GM18505 (cell line): ENCODE measurements at regions not wholly inside any gene's neighbourhood (a gene's known extent, or its start where the extent isn't known, plus 50 kb on each side); places are given as distances from the start of the nearest gene placed in this dataset.
"Not testable (repeated sequence)": the region's sequence is repeated elsewhere in the genome, so short reads cannot be mapped to it uniquely, and the experiment has no call there.

Experiments used
- ATAC-seq: cut with Tn5 transposase; IDR thresholded peaks from one replicate; pipeline ENCODE4 v1.9.1; 2021; ENCODE audit not compliant: unreplicated experiment
- POLR2A ChIP-seq: IDR thresholded peaks from 4 replicates; pipeline ENCODE4 v1.6.1; 2011; ENCODE audit warnings: borderline replicate concordance; ENCODE audit not compliant: insufficient read depth, insufficient read length; ENCODE audit errors: extremely low read depth

DNA sequence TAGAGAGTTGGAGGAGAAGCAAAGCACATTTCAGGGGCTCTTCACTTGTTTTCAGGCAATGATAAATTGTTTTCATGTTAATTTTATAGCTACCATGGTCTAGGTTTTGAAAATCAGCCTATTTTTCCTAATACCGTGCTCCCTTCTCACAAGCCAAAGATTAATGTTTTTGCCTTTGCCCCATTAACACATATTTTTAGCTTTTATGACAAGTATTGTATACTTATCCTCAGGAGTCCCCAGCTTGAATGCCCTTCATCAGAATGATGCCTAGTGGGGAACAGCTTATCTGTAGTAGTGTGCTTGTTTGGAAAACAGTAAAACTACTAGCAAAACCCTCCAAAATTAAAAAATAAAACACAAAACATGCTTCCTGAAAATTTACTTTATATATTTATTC, 194.0 kb downstream of the LNPK start:
- TF ChIP-seq POLR2A, result no peak
- no peak for ATAC-seq

DNA sequence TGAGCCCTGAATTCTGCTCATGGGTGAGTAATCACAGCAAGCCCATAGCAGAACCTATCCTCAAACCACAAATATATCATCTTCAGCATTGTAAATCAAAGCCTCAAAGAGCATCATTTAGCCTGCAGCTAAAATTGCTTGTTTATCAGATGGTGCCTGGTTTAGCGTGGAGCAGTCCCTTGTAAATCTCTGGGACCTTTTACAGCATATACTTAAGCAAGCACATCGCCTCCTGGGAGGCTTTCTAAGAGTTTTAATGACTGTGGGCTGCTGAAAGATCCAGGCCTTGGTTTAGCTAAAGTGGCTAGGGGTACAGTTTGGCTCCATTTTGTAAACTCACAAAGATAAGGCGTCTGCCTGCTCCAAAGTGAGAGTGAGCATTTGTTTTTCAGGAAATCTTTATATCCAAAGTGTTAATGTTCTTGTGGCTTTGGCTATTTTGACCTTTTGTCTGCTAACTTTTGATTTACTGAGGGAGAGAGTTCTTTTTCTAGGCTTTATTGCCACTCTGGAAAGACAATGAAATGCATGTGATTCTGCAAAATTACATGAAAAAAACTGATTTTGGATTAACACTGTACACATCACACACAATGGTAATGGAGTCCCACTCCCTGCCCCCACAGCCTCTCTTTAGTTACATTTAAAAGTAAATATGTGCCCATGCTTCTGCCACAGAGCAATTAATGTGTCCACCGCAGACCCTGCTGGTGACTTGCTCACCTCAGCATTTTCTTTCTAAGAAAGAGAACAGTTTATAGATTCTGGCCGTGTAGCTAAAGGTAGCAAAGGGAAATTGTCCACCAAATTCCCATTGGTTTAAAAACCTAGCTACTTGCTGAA, 194.8 kb downstream of the LNPK start:
- no peak for ATAC-seq
- no peak for TF ChIP-seq POLR2A

DNA sequence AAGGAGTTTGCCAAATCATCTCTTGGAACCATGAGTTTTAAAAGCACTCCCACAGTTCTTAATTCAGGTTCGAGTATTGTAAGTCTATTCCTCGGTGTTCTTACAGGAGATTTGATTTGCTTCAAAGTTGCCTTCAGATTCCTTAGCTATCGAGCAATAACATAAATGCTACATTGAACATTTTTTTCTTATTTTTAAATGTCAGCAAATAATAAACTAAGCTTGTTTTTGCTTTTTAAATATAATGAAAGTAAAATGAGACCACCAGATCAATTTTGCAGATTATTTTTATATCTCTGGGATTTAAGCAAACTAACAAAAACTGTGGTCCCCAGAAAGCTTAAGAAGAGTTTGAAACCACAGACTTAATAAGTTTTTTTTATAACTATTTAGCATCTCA, 195.5 kb downstream of the LNPK start:
- no peak for TF ChIP-seq POLR2A
- ATAC-seq, result no peak

DNA sequence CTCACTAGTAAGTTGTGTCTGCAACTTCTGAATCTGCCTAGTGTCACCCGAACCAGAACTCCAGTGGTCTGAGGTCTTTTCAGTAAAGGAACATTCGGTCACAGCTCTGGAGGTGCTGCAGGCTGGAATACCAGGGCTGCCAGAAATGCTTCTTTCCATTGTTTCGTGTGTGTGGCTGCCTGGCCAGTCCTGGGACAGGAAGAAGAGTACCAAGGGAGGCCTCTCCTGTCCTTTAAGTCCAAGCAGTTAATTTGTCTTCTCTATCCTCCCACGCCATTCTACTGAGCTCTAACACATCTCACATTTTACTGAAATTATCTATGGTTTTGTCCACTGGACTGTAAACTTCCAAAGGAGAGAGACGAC, 196.0 kb downstream of the LNPK start:
- no peak for TF ChIP-seq POLR2A
- ATAC-seq, result no peak

DNA sequence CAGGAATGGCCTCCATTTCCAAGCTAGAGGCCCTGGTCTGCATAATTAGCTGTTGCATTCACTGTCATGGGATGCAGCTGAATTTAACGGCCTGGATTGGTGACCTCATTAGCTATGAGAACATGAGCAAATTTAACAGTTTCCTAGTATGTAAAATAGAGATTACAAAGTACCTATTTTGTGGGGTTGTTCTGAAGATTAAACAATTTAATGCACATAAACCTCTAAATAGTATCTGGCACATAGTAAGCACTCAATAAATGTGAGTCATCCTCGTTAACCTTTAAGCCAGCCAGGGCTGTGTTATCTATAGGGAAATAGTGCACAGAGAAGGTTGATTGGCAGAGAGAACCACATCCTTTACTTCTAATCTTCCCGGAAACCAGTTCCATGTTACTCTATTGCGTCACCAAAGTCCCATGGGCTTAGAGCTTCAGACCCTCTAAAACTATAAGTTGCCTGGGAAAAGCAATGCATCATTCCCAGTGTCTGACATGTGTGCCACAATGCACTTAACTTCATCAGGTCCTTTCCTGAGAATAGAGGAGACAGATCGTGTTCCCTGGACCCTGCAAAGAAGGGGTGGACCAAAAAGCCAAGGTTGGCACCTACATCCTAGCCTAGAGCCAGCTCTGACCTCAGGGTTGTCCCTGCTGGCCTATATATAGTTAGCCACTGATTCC, 196.5 kb downstream of the LNPK start:
- ATAC-seq, result no peak
- no peak for TF ChIP-seq POLR2A

DNA sequence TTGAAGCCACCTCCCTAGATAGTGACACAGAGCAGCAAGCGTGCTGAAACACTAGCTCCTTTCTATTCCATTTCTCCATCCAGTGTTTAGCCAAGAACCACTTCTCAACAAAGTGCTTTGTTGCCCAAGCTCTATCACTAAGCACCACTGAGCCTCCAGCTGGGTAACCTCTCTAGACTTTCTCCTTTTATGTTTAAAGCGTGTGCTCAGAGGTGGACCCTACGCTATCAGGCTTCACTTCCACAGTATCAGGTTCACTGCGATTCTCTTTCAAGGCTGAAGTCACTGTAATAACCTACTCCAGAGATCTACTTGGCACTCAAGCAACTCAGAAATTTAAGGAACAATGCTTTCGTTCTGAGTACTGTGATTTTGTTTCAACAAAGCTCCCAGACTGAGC, 197.9 kb downstream of the LNPK start:
- ATAC-seq, result no peak
- TF ChIP-seq POLR2A, result no peak

DNA sequence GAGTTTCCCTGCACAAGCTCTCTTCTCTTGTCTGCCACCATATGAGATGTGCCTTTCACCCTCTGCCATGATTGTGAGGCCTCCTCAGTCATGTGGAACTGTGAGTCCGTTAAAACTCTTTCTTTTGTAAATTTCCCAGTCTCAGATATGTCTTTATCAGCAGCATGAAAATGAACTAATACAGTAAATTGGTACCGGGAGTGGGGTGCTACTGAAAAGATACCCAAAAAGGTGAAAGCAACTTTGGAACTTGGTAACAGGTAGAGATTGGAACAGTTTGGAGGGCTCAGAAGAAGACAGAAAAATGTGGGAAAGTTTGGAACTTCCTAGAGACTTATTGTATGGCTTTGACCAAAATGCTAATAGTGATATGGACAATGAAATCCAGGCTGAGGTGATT, 205.6 kb downstream of the LNPK start:
- not testable (repeated sequence) for ATAC-seq

DNA sequence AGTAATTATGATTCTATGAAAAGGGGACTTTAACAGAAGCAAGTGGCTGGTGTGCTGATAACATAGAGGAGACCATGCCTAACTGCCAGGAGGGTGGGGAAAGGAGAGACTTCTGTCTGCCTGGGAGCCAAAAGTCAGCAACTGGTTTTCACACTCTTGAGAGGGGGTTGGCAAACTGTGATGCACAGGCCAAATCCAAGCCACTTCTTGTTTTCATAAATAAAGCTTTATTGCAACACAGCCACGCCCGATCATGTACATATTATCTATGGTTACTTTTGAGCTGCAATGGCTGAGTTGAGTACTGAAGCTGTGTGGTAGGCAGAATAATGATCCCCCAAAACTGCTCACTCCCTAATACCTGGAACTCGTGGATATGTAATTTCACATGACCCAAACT, 208.4 kb downstream of the LNPK start:
- TF ChIP-seq POLR2A, result no peak
- ATAC-seq, result no peak

DNA sequence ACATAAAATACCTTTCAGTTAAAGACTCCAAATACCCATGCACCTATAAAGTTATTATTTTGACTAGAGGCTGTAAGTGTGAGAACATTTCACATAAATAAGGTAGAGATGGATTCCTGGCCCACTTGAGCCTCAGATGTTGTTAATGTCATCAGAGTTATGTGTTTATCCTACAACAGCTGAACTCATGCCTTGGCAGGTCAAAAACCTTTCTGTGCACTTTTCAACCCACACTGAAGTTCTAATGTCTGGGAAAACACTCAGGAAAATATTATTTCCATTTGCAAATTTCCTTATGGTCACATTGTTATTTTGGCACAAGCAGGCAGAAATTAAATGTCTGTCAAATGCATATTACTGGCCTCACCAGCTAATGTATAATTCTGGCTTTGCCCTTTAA, 209.2 kb downstream of the LNPK start:
- TF ChIP-seq POLR2A, result no peak
- ATAC-seq, result no peak

DNA sequence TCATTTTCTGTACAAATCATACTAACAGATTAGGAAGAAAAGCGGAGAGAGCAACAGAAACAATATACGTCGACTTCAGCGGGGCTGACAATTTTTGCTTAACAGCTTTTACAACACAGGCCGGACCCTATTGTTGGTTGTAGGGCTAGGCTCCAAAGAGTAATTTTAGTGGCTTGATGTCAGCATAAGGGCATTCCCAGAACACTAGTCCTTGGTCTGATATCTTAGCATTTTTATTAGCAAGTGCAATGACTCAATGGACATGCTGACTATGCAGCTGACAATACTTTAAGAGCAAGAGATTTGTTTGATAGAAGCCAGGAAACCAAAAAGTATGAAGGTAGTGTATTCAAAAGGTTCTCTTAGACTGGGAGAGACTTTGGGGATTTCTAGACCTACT, 209.9 kb downstream of the LNPK start:
- no peak for ATAC-seq
- no peak for TF ChIP-seq POLR2A

DNA sequence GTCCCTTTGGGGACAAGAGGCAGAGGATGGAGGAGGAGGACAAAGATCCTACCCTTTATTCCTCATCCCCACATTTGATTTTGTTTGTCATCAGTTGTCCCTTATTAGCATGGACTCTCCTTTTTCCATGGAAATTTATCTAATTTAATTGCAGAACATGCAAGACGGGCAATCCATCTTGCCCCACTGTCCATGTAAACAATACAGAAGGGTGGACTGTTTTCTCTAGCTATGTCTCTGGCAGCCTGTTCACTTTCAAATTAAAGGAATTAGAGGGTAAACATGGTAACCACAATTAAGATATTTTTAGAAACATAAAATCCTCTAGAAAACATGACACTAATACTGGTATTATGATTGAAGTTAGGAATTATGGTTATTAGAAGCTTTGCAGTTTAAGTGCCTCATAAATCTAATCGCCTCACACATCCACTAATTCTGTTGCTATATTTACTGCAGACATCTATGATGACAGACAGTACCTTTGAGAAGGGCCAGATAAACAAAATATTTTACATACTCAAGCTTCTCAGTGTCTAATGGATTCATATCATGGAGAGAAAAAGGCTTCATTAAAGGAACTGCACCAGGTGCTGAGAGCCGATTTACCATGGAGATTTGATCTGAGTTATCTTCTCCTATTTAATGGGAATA, 215.5 kb downstream of the LNPK start:
- no peak for ATAC-seq
- no peak for TF ChIP-seq POLR2A

DNA sequence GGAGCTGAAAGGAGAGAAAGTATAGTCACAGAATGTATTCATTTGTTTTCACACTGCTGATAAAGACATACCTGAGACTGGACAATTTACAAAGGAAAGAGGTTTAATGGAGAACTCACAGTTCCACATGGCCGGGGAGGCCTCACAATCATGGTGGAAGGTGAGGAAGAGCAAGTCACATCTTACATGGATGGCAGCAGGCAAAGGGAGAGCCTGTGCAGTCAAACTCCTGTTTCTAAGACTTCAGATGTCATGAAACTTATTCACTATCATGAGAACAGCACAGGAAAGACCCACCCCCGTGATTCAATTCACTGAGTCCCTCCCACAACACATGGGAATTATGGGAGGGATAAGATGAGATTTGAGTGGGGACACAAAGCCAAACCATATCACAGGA, 224.7 kb downstream of the LNPK start:
- not testable (repeated sequence) for ATAC-seq

DNA sequence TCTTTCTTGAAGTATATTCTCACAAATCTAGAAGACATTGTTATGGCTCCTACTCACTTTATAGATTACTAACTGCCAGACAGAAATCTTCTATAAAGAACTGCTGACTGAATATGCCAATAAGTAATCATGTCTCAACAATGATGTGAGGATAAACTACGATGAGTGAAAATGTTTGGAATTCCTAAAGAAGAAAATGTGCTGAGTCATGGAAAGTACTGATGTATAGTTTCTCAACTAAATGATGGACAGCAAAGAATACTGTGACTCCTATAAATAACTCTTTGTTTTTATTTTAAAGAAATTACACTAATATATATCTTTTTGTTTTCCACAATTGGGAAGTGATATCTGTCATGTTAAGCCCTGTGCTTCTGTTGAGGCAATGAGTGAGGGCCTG, 232.9 kb downstream of the LNPK start:
- ATAC-seq, result no peak
- no peak for TF ChIP-seq POLR2A

DNA sequence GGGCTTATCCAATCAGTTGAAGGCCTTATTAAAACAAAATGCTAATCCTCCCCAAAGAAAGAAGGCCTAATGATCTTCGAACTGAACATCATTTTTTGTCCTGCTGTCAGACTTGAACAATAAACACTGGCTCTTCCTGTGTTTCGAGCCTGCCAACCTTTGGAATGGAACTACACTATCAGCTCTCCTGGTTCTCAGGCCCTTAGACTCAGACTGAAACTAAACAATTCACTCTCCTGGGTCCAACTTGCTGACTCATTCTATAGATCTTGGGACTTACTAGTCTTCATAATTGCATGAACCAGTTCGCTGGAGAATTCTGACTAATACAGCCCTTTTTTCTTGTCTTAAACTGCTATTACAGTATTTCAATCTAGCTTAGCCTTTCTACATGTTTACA, 235.2 kb downstream of the LNPK start:
- TF ChIP-seq POLR2A, result no peak
- no peak for ATAC-seq
